Stimulated activated naive CD8-positive, alpha-beta T cell treated with anti-CD3 and anti-CD28 coated beads, Interleukin-15, amount 100 ng/mL, for 72 hours (primary cell): ENCODE measurements at regions not wholly inside any gene's neighbourhood (a gene's known extent, or its start where the extent isn't known, plus 50 kb on each side); places are given as distances from the start of the nearest gene placed in this dataset.
"Not testable (repeated sequence)": the region's sequence is repeated elsewhere in the genome, so short reads cannot be mapped to it uniquely, and the experiment has no call there.

Source experiments
- ATAC-seq: fragments of 150-1000 bp; cut with Tn5 transposase; 2 replicates; pipeline ENCODE4 v1.10.0; 2021; ENCODE audit warnings: mild to moderate bottlenecking, moderate library complexity
- DNase-seq, 2 donors: peaks; one replicate each; pipeline ENCODE4 v3.0.0; 2021 to 2022
- H3K27ac Mint-ChIP-seq, 2 donors: one replicate each; pipeline ENCODE4 v1.8.0; 2022; ENCODE audit warnings: mild to moderate bottlenecking in 2 of 2, mixed read lengths in 2 of 2, moderate library complexity in 2 of 2
- H3K27me3 Mint-ChIP-seq: one replicate; pipeline ENCODE4 v1.8.0; 2022; ENCODE audit warnings: mixed read lengths
- H3K4me1 Mint-ChIP-seq: one replicate; pipeline ENCODE4 v1.8.0; 2022; ENCODE audit warnings: mild to moderate bottlenecking, mixed read lengths
- H3K4me3 Mint-ChIP-seq, 2 donors: one replicate each; pipeline ENCODE4 v1.8.0; 2022; ENCODE audit warnings: mild to moderate bottlenecking in 2 of 2, mixed read lengths in 2 of 2, moderate library complexity in 1 of 2
- H3K9me3 Mint-ChIP-seq, 2 donors: one replicate each; pipeline ENCODE4 v1.8.0; 2022; ENCODE audit warnings: mixed read lengths in 2 of 2

DNA sequence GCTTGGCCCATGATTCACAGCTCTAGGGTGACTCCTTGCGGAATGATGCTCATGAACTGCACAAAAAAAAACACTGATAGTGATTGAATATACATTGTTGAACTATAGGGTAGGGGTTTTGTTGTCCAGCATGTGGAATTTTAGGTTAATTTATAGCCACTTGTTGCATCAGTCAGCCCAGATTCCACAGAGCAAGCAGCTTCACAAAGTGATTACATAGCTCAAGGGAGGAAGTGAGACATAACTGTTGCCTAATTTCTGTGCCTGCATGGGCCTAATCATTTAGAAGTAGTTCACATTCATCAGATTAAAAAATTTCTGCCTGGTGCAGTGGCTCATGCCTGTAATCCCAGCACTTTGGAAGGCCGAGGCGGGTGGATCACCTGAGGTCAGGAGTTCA is 142.2 kb upstream of the ZNF722 start:
- H3K4me1 Mint-ChIP-seq, H3K27me3 Mint-ChIP-seq, ATAC-seq, H3K4me3 Mint-ChIP-seq, DNase-seq, H3K27ac Mint-ChIP-seq: not testable (repeated sequence)
- peaks cover 21 to 31% of the 10 kb centered on the region in 2 donors for H3K9me3 Mint-ChIP-seq

DNA sequence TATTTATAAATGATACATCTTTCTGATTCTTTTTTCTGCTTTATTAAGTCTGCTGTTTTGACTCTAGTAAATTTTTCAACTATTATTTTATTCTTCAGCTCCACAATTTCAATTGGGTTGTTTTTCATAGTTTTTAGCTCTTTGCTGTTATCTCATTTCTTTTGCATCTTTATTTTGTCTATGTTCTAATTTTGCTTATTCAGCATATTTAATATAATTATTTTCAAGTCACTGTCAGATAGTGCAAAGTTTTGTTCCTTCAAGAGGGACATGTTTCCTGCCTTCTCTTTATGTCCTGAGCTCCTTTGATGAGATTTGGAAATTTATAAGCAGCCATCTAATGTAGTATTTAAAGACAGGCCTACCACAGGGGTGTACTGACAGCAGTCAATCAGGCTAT is 131.5 kb upstream of the ZNF722 start:
- no peak for ATAC-seq
- Mint-ChIP-seq H3K4me1 (no peaks in the 10 kb centered on the region), H3K4me3 (no peak overlapping the region), H3K27me3 (no peaks in the 10 kb centered on the region), H3K27ac (no peak overlapping the region), H3K9me3 (peaks cover 26 to 28% of the 10 kb centered on the region in 2 donors)
- DNase-seq = no peak

DNA sequence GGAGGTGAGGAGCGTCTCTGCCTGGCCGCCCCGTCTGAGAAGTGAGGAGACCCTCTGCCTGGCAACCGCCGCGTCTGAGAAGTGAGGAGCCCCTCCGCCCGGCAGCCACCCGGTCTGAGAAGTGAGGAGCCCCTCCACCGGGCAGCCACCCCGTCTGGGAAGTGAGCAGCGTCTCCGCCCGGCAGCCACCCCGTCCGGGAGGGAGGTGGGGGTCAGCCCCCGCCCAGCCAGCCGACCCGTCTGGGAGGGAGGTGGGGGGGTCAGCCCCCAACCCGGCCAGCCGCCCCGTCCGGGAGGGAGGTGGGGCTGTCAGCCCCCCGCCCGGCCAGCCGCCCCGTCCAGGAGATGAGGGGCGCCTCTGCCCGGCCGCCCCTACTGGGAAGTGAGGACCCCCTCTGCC is 124.4 kb upstream of the ZNF722 start:
- not testable (repeated sequence) for ATAC-seq, H3K4me3 Mint-ChIP-seq, H3K27ac Mint-ChIP-seq, H3K27me3 Mint-ChIP-seq, DNase-seq, H3K4me1 Mint-ChIP-seq
- H3K9me3 Mint-ChIP-seq = peaks cover 20 to 21% of the 10 kb centered on the region in 2 donors

DNA sequence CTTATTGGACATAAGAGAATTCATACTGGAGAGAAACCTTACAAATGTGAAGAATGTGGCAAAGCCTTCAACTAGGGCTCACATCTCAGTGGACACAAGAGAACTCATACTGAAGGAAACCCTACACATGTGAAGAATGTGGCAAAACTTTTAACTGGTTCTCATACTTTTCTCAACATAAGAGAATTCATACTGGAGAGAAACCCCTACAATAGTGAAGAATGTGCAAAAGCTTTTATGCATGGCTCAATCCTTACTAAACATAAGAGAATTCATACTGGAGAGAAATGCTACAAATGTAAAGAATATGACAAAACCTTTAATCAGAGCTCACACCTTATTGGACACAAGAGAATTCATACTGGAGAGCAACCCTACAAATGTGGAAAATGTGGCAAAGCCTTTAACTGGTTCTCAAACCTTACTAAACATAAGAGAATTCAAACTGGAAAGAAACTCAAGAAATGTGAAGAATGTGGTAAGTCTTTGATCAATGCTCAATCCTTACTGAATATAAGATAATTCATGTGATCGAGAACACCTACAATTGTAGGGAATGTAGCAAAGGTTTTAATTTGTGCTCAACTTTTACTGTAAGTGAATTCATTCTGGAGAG is 121.8 kb upstream of the ZNF722 start:
- DNase-seq (no peak), ATAC-seq (no peak)
- Mint-ChIP-seq H3K9me3 (peaks cover 42% of the 10 kb centered on the region in 2 donors), H3K4me1 (no peaks in the 10 kb centered on the region), H3K27ac (no peak overlapping the region), H3K4me3 (no peak overlapping the region), H3K27me3 (no peaks in the 10 kb centered on the region)

- H3K27ac Mint-ChIP-seq = no peak overlapping the region
- H3K27me3 Mint-ChIP-seq = no peaks in the 10 kb centered on the region
- peaks cover 11 to 64% of the 10 kb centered on the region in 2 donors for H3K9me3 Mint-ChIP-seq
Observed at GRCh38 chr7:63887031-63887430, 111.6 kb upstream of the ZNF722 start.

DNA sequence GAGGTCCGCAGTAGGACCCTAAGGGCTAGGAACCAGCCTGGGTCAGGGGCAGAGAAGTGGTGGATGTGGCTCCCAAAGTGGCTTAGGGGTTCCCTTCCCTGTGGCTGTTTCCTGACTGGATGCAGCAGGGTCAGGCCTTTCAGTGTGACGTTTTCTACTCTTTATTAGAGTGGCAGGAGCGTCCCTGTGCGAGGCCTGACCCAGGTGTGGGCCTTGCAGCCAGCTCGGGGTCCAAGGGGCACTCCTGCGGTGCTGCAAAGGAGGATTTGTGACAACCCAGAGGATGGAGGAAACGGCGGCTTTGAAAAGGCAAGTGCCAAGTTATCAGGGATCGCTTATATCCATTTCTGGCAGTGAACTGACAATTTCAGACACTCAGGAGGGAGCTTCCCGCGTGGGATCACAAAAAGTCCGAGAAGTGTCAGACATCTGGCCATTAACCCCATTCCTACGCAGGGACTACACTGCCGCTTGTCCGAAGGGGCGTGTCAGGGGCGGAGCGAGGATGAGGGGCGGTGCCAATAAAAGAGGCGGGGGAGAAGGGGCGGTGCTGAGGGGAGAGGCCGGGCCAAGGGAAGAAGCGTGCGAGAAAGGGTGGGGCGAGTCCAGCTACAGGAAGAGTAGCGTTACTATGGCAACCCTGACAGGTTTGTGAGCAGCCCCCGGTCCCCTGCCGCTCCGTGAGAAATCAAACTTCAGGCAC is 98.8 kb upstream of the ZNF722 start:
- DNase-seq = peak; percentile 80 to 86
- peak overlapping the region; percentile 96 to 97 for H3K4me3 Mint-ChIP-seq
- H3K9me3 Mint-ChIP-seq = peaks cover 4 to 9% of the 10 kb centered on the region in 2 donors
- H3K27me3 Mint-ChIP-seq = no peaks in the 10 kb centered on the region
- ATAC-seq = peak; percentile 87
- peak overlapping the region; percentile 98 to 99 for H3K27ac Mint-ChIP-seq
- H3K4me1 Mint-ChIP-seq = peaks cover 13% of the 10 kb centered on the region

More at GRCh38 chr7:63887031-63887430, 111.6 kb upstream of the ZNF722 start:
- no peaks in the 10 kb centered on the region for H3K4me1 Mint-ChIP-seq
- ATAC-seq (no peak), DNase-seq (no peak)
- H3K4me3 Mint-ChIP-seq = no peak overlapping the region

DNA sequence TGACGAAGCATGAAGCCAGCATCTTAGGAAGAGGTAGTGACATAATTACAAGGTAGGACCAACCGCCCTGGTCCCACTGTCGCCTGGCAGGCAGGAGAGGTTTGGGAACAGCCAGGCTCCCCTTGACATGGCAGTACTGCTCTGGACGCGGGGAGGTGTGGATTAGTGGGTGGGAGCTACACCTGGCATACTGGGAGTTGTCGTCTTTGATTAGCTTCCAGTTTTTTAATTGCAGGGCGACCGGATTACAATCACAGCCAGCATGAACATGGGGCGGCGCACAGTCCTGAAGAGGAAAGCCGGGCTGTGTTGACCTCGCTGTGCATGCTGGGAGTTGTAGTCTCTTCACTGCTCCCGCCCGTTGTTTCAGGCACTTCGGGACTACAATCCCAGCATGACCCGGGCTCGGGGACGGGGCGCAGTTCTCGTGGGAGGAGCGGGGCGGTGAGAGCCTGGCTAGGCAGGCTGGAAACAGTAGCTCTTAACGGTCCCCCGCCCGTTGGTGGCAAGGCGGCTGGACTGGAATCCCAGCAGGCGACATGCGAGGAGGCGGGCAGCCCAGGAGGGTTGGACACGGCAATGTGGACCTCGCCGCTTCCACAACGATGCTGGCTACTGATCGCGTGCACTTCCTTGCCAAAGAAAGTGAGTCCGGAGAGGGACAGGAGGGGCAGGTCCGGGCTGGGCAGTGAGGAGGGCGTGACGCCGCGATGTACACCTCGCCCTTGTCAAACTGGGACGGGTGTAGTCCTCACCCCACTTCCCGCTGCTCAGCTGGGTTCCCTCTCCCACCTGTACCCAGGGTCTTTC is 98.0 kb upstream of the ZNF722 start:
- peak; percentile 96 for ATAC-seq
- Mint-ChIP-seq H3K27ac (peak overlapping the region; percentile 98 to 99), H3K27me3 (no peaks in the 10 kb centered on the region), H3K4me1 (peaks cover 13% of the 10 kb centered on the region), H3K9me3 (peaks cover 4 to 9% of the 10 kb centered on the region in 2 donors), H3K4me3 (peak overlapping the region; percentile 96 to 97)
- DNase-seq = peak; percentile 87 to 94

DNA sequence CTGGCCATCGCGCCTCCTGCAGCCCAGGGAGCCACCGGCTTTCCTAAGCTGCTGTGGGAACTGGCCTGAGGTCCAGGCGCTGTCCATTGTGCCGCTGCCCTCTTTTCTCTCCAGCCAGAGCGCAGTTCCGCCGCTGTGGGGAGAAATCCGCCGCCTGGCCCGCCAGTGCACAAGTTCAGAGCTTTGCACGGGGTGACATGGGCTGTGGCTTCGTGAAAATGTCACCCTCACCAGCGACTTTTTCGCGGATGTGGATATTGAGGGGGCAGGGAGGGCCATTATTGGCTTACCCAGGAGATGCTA is 97.5 kb upstream of the ZNF722 start:
- Mint-ChIP-seq H3K4me3 (peak overlapping the region; percentile 96 to 97), H3K4me1 (peaks cover 13% of the 10 kb centered on the region), H3K27ac (peak overlapping the region in 1 of 2 donors; percentile 63)
- not testable (repeated sequence) for ATAC-seq, H3K9me3 Mint-ChIP-seq, H3K27me3 Mint-ChIP-seq
- DNase-seq = peak; percentile 10 to 17

- H3K27me3 Mint-ChIP-seq = no peaks in the 10 kb centered on the region
- DNase-seq (no peak), ATAC-seq (no peak)
- no peak overlapping the region for H3K27ac Mint-ChIP-seq
- no peak overlapping the region for H3K4me3 Mint-ChIP-seq
- peaks cover 11 to 21% of the 10 kb centered on the region in 2 donors for H3K9me3 Mint-ChIP-seq
- peaks cover 6% of the 10 kb centered on the region for H3K4me1 Mint-ChIP-seq
Observed at GRCh38 chr7:63918986-63919385, 79.7 kb upstream of the ZNF722 start.

DNA sequence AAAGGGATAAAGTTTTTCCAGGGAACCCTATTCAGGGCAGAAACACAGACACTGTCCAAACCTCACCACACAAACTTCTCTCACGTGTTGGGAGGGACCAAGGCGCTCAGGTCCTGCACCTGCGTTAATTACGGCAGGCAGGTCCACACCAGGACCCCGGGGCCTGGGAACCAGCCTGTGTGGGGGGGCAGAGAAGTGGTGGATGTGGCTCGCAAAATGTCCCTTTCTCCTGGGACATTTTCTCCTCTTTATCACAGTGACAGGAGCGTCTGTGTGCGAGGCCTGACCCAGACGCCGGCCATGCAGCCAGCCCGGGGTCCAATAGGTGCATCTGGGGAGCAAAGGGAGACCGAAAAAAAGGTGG is 73.4 kb upstream of the ZNF722 start:
- DNase-seq (no peak), ATAC-seq (no peak)
- H3K27me3 Mint-ChIP-seq = no peaks in the 10 kb centered on the region
- H3K4me3 Mint-ChIP-seq = peak overlapping the region; percentile 97 to 98
- H3K9me3 Mint-ChIP-seq = peaks cover 5 to 21% of the 10 kb centered on the region in 2 donors
- peak overlapping the region; percentile 97 to 98 for H3K27ac Mint-ChIP-seq
- peaks cover 22% of the 10 kb centered on the region for H3K4me1 Mint-ChIP-seq

GRCh38 chr7:63925626-63926460 is 72.8 kb upstream of the ZNF722 start:
- H3K4me3 Mint-ChIP-seq = peak overlapping the region; percentile 97 to 98
- H3K4me1 Mint-ChIP-seq = peaks cover 22% of the 10 kb centered on the region
- peak overlapping the region; percentile 97 to 98 for H3K27ac Mint-ChIP-seq
- peaks cover 5 to 21% of the 10 kb centered on the region in 2 donors for H3K9me3 Mint-ChIP-seq
- H3K27me3 Mint-ChIP-seq = no peaks in the 10 kb centered on the region
- ATAC-seq (peak; percentile 95), DNase-seq (peak; percentile 88 to 94)

DNA sequence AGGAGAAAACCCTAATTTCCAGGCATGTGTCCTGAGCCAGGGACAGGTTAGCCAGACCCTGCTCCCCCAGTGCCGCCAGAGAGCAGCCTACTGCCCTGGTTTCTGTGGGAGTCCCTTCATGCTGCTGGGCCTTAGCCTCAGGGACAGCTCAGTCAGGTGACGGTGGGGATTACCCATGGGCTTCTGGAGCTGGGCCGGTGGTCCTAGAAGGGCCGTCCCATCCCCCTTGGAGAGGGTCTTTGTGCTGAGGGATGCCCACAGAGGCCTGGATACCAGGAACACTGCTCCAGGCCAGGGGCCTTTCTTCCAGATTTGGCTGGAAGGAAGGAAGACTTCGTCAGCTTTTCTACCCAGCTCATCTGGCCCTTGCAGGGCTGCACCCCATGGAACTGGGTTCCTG is 71.4 kb upstream of the ZNF722 start:
- no peak for ATAC-seq

DNA sequence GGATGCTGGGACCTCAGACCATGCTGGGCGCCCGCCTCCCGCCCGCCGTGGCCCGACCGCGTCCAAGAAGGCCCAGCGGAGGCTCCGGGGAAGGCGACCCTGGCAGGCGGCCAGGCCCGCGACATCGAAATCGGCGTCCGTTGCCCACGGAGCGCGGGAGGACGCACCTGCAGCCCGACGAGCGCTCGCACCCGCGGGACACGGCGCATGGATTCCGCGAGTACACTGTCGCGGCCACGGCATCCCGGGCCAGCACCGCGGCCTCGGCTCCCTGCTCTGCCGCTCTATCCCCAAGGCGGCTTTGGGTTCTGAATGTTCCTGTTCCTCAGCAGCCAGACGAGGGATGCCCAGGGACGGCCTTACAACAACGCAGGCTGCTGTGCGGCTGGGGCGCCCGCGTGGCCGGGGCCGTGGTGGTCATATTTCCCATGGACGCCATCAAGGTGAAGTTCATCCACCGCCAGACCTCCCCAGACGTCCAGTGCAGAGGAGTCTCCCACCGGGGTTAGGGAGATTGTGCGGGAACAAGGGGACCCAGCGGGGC is 67.5 kb upstream of the ZNF722 start:
- peaks cover 5% of the 10 kb centered on the region for H3K4me1 Mint-ChIP-seq
- ATAC-seq = no peak
- peaks cover 7% of the 10 kb centered on the region for H3K27me3 Mint-ChIP-seq
- H3K4me3 Mint-ChIP-seq = no peak overlapping the region
- H3K9me3 Mint-ChIP-seq = peaks cover 4 to 8% of the 10 kb centered on the region in 2 donors
- no peak overlapping the region for H3K27ac Mint-ChIP-seq
- DNase-seq = no peak

More for the DNA sequence above, 71.4 kb upstream of the ZNF722 start:
- H3K27me3 Mint-ChIP-seq = no peaks in the 10 kb centered on the region
- peak overlapping the region; percentile 97 to 98 for H3K4me3 Mint-ChIP-seq
- no peak overlapping the region for H3K27ac Mint-ChIP-seq
- DNase-seq = no peak
- H3K4me1 Mint-ChIP-seq = peaks cover 17% of the 10 kb centered on the region
- peaks cover 0 to 15% of the 10 kb centered on the region in 2 donors for H3K9me3 Mint-ChIP-seq

DNA sequence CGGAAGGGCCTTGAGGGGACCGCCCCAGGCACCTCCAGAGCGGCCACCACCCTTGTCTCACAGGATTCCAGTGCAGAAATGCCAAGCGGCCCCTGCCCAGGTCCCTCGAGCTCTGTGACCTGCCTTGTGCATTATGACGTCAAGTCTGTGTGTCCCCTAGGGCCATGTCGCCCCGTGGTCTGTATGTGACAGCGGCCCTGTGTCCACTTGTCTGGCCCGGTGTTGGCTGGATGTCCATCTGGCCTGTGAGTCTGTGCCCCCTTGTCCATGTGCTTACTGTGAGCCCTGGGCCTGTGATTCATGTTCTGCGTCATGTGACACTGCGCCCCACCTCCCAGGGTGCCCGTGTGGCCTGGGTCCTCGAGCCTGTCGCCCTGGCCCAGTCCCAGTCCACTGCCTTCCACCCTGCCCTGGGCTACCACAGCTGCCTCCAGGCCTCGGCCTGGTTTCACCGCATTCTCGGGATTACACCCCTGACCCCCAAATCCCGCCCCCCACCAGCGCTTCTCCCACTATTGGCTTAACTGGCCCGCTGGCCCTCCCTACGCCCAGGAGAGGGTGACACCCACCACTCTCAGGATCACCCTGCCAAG is 66.6 kb upstream of the ZNF722 start:
- Mint-ChIP-seq H3K9me3 (peaks cover 4 to 8% of the 10 kb centered on the region in 2 donors), H3K4me1 (no peaks in the 10 kb centered on the region), H3K27ac (no peak overlapping the region), H3K27me3 (peaks cover 7% of the 10 kb centered on the region), H3K4me3 (no peak overlapping the region)
- ATAC-seq (no peak), DNase-seq (no peak)
